ENCODE measurements at regions not wholly inside any gene's neighbourhood (a gene's known extent, or its start where the extent isn't known, plus 50 kb on each side); places are given as distances from the start of the nearest gene placed in this dataset.
"Not testable (repeated sequence)": the region's sequence is repeated elsewhere in the genome, so short reads cannot be mapped to it uniquely, and the experiment has no call there.

GRCh38 chr3:20478436-20478835 lies 292.4 kb upstream of the SGO1 start (continued):
- no peak for TF ChIP-seq ESRRA (IDR thresholded peaks at IDR 0.05; ENCODE audit: borderline replicate concordance, low read length)
- no peak for TF ChIP-seq RARB (CRISPR knock-in tag; IDR thresholded peaks at IDR 0.05)

GRCh38 chr3:20464237-20464636 lies 278.2 kb upstream of the SGO1 start:
- CTCF ChIA-PET = not testable (repeated sequence)
- 0% methylated on average over 2 of the region's 2 CpGs for WGBS (ENCODE audit: missing lambda C conversion rate)

GRCh38 chr3:20462723-20463122 lies 276.7 kb upstream of the SGO1 start:
- no peaks in the 10 kb centered on the region for H3K4me1 ChIP-seq
- ChIA-PET CTCF (no interaction called here), POLR2A (no interaction called here)
- no peak overlapping the region for H3K27ac ChIP-seq
- H3K4me3 ChIP-seq = no peak overlapping the region
- FAIRE-seq (no peak), DNase-seq (ENCODE audit: low read depth in 1 of 2, low spot score in 1 of 2) (no peak), ATAC-seq (no peak)
- no peaks in the 10 kb centered on the region for H3K9me3 ChIP-seq
- TF ChIP-seq POLR2AphosphoS2 (conservative IDR thresholded peaks at IDR 0.05; ENCODE audit: low read length) (no peak), HES2 (IDR thresholded peaks at IDR 0.05) (no peak), CEBPB (IDR thresholded peaks at IDR 0.05) (no peak), NPAS2 (CRISPR knock-in tag; IDR thresholded peaks at IDR 0.05; ENCODE audit: borderline replicate concordance) (no peak), TP53 (CRISPR knock-in tag; IDR thresholded peaks at IDR 0.05) (no peak), CBX2 (IDR thresholded peaks at IDR 0.05; ENCODE audit: borderline replicate concordance, low read depth) (no peak), MAX (IDR thresholded peaks at IDR 0.05) (no peak), MAFK (IDR thresholded peaks at IDR 0.05; ENCODE audit: partially characterized antibody) (no peak), REST (IDR thresholded peaks at IDR 0.05) (no peak), ELK1 (IDR thresholded peaks at IDR 0.05; ENCODE audit: low read depth, low read length) (no peak), E2F6 (IDR thresholded peaks at IDR 0.05; ENCODE audit: borderline replicate concordance, low read depth) (no peak), SREBF2 (IDR thresholded peaks at IDR 0.05) (no peak), HDAC2 (IDR thresholded peaks at IDR 0.05) (no peak)
- H3K4me2 ChIP-seq = no peak overlapping the region

More at GRCh38 chr3:20464237-20464636, 278.2 kb upstream of the SGO1 start:
- POLR2A ChIA-PET; H3K27ac ChIP-seq; H3K4me1 ChIP-seq; H3K4me2 ChIP-seq; H3K4me3 ChIP-seq; H3K9me3 ChIP-seq; DNase-seq (ENCODE audit: low read depth in 1 of 2, low spot score in 1 of 2); FAIRE-seq; ATAC-seq: not testable (repeated sequence)

GRCh38 chr3:20462226-20462625 lies 276.2 kb upstream of the SGO1 start:
- no peak overlapping the region for H3K27ac ChIP-seq
- no peaks in the 10 kb centered on the region for H3K4me1 ChIP-seq
- ChIA-PET CTCF (no interaction called here), POLR2A (no interaction called here)
- FAIRE-seq (no peak), ATAC-seq (no peak), DNase-seq (ENCODE audit: low read depth in 1 of 2, low spot score in 1 of 2) (no peak)
- TF ChIP-seq MYC (IDR thresholded peaks at IDR 0.05; ENCODE audit: borderline replicate concordance, low read length) (no peak), HMGXB4 (CRISPR knock-in tag; IDR thresholded peaks at IDR 0.05; ENCODE audit: borderline replicate concordance) (no peak), REST (IDR thresholded peaks at IDR 0.05) (no peak), HOXB5 (CRISPR knock-in tag; IDR thresholded peaks at IDR 0.05) (no peak), SREBF2 (IDR thresholded peaks at IDR 0.05) (no peak), CEBPB (IDR thresholded peaks at IDR 0.05) (no peak), TFCP2L1 (CRISPR knock-in tag; IDR thresholded peaks at IDR 0.05) (no peak), RARB (CRISPR knock-in tag; IDR thresholded peaks at IDR 0.05) (no peak), CBX2 (IDR thresholded peaks at IDR 0.05; ENCODE audit: borderline replicate concordance, low read depth) (no peak)
- WGBS (ENCODE audit: missing lambda C conversion rate) = 0% methylated on average over 1 of the region's 1 CpG
- no peaks in the 10 kb centered on the region for H3K9me3 ChIP-seq
- no peak overlapping the region for H3K4me2 ChIP-seq
- no peak overlapping the region for H3K4me3 ChIP-seq

Measured in A549 (cell line).